ENCODE measurements at regions not wholly inside any gene's neighbourhood (a gene's known extent, or its start where the extent isn't known, plus 50 kb on each side); places are given as distances from the start of the nearest gene placed in this dataset.
A peak's percentile ranks its signal among the peaks of the same experiment; 100 is the strongest.

DNA sequence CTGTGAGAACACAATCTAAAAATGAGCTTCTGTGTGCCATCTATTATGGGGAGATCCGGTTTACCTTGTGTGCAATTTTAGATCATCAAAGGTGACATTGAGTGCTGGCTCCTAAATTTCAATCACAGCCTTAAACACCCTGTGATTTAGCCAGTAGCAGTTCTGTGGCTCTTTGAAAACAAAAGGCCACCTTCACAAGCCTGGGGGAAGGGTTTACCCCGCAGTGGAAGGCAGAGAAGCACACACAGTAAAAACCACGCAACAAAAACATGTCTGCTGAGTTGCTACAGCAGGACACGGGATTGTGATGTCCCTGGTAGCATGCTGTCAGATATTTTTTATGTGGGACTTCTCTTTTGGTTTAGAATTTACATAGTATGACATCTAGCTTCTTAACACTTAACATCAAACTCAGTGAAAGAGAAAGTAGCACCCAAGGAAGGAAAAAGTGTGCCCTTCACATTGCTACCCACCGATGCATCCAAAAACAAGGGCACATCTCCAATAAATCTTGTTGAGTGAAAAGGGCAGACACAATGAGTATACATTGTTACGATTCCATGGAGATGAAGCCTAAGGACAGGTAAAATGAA is 56.1 kb upstream of the RNF152 start:
- DNase-seq: peak; percentile 55

DNA sequence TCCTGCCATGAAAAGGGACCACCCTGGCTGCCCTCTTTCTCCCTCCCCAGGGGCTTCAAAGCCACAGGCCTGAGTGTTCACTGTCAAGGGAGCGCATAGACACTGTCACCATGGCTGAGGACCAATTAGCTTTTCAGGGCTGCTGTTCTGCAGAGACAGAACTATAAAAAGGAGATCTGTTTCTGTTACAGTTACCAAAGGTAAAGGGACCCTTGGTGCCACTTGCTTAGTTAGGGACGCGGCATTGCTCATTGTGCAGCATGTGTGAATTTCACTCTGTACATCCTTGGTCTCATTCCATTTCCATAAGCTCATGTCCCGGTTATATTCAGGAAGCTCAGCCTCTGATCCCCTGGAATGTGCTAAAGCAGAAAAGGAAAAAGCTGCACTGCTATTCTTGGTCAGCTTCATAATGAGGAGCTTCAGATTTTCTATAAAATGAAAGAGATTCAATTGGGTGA is 55.5 kb upstream of the RNF152 start:
- DNase-seq: peak; percentile 88

DNA sequence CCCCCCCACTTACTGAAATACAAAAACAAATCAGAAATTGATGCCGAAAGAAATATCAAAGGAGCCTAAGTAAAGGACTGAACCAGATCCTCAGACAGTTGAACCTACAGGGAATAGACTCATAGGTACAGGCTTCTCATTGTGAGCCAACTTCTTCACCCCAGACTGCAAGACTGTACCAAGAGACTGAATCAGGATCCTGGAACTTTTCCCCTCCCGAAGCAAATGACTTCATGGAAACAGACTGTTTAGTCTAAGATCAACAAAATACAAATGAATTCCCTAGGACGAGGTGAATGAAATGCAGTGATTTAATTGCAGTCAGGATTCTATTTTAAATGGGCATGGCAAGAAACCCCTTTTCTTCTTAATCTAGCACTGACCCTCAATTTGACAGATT is 53.6 kb upstream of the RNF152 start:
- peak; percentile 66 for DNase-seq

DNA sequence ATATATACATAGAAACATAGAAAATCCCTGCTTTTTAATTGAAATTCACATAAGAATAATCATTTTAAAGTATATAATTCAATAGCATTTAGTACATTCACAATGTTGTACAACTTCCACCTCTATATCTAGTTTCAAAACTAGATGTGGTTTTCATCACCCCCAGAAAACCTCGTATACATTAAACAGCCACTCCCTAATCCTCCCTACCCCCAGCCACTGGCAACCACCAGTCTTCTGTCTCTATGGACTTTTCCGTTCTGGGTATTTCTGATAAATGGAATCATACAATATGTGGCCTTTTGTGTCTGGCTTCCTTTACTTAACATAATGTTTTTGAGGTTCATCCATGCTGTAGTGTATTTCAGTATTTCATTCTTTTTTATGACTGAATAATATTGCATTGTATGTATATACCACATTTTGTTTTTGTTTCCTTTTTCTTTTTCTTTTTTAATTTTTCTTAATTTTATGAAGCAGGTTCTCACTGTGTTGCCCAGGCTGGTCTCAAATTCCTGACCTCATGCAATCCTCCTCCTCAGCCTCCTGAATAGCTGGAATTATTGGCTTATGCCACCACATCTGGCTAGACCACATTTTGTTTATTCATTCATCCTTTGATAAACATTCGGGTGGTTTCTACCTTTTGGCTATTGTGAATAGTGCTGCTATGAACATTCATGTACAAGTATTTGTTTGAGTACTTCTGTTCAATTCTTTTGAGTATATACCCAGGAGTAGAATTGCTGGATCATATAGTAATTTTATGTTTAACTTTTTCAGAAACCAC is 50.6 kb upstream of the RNF152 start:
- DNase-seq: no peak

Measured in fibroblast of skin of back (primary cell).